DOHH2 (cell line): ENCODE measurements at regions not wholly inside any gene's neighbourhood (a gene's known extent, or its start where the extent isn't known, plus 50 kb on each side); places are given as distances from the start of the nearest gene placed in this dataset.

Experiments
- CTCF ChIP-seq: fragments of 200-600 bp; sonication (generic); IDR thresholded peaks from one replicate; pipeline ENCODE4 v1.5.1; 2014; ENCODE audit warnings: antibody characterized with exemption, mild to moderate bottlenecking, low read depth, low read length; ENCODE audit not compliant: poor library complexity, severe bottlenecking
- EZH2phosphoT487 ChIP-seq: fragments of 200-600 bp; sonication (generic); IDR thresholded peaks from 2 replicates; pipeline ENCODE4 v1.6.1; 2017; ENCODE audit warnings: borderline replicate concordance, mild to moderate bottlenecking, antibody characterized with exemption, low read length, moderate library complexity, mixed read lengths

- TF ChIP-seq CTCF (no peak), EZH2phosphoT487 (no peak)
Observed at GRCh38 chr4:71171592-71171991, 167.2 kb upstream of the SLC4A4 start.
